ENCODE measurements at regions not wholly inside any gene's neighbourhood (a gene's known extent, or its start where the extent isn't known, plus 50 kb on each side); places are given as distances from the start of the nearest gene placed in this dataset.
"Not testable (repeated sequence)": the region's sequence is repeated elsewhere in the genome, so short reads cannot be mapped to it uniquely, and the experiment has no call there.

- H3K36me3 ChIP-seq (ENCODE audit: control insufficient read depth in 1 of 2, insufficient read depth in 2 of 2, low read depth in 1 of 2, low read length in 2 of 2); H3K4me1 ChIP-seq (ENCODE audit: control insufficient read depth, insufficient read depth, low read depth, low read length); H4K91ac ChIP-seq (ENCODE audit: low read length); H2AFZ ChIP-seq (ENCODE audit: low read depth, low read length); H3K4ac ChIP-seq (ENCODE audit: low read depth in 1 of 2, low read length in 2 of 2); H3K14ac ChIP-seq (ENCODE audit: low read length in 2 of 2); H2BK15ac ChIP-seq (ENCODE audit: low read depth, poor library complexity, severe bottlenecking); H3K9me3 ChIP-seq (ENCODE audit: control insufficient read depth, low read length); H3K23ac ChIP-seq (ENCODE audit: low read length in 2 of 2); H2BK12ac ChIP-seq (ENCODE audit: low read length in 2 of 2); H3K9ac ChIP-seq (ENCODE audit: low read length); H3K79me1 ChIP-seq (replicated peaks; ENCODE audit: low read length, poor library complexity, severe bottlenecking); H2BK120ac ChIP-seq (ENCODE audit: low read depth, low read length); H3K27me3 ChIP-seq (ENCODE audit: control insufficient read depth in 1 of 2, insufficient read depth in 1 of 2, low read length in 2 of 2); H2AK5ac ChIP-seq (ENCODE audit: low read length, severe bottlenecking); H3K4me3 ChIP-seq (ENCODE audit: insufficient read depth in 1 of 2, low read depth in 1 of 2, low read length in 2 of 2); DNase-seq; H3K4me2 ChIP-seq (ENCODE audit: low read length, poor library complexity, severe bottlenecking); H4K8ac ChIP-seq (ENCODE audit: low read length); H3K27ac ChIP-seq (ENCODE audit: low read length, poor library complexity, severe bottlenecking); H2BK5ac ChIP-seq (ENCODE audit: low read depth, low read length, poor library complexity, severe bottlenecking): not testable (repeated sequence)
- no CpG with 5 or more reads among the region's 12 CpGs for WGBS
- peak overlapping the region in 1 of 2 experiments; percentile 5 for H3K18ac ChIP-seq (ENCODE audit: low read depth in 1 of 2, low read length in 2 of 2)
These were observed 175.0 kb upstream of the PLGLB2 start for GRCh38 chr2:87572906-87573305.

GRCh38 chr2:87573386-87574192 is 174.3 kb upstream of the PLGLB2 start:
- not testable (repeated sequence) for H2BK5ac ChIP-seq (ENCODE audit: low read depth, low read length, poor library complexity, severe bottlenecking); H3K4me3 ChIP-seq (ENCODE audit: insufficient read depth in 1 of 2, low read depth in 1 of 2, low read length in 2 of 2); H4K91ac ChIP-seq (ENCODE audit: low read length); H3K79me1 ChIP-seq (replicated peaks; ENCODE audit: low read length, poor library complexity, severe bottlenecking); H2BK15ac ChIP-seq (ENCODE audit: low read depth, poor library complexity, severe bottlenecking); H3K27me3 ChIP-seq (ENCODE audit: control insufficient read depth in 1 of 2, insufficient read depth in 1 of 2, low read length in 2 of 2); H2BK120ac ChIP-seq (ENCODE audit: low read depth, low read length); H3K4ac ChIP-seq (ENCODE audit: low read depth in 1 of 2, low read length in 2 of 2); H3K18ac ChIP-seq (ENCODE audit: low read depth in 1 of 2, low read length in 2 of 2); H3K9ac ChIP-seq (ENCODE audit: low read length); DNase-seq; H3K4me2 ChIP-seq (ENCODE audit: low read length, poor library complexity, severe bottlenecking); H4K8ac ChIP-seq (ENCODE audit: low read length); H3K9me3 ChIP-seq (ENCODE audit: control insufficient read depth, low read length); H2AK5ac ChIP-seq (ENCODE audit: low read length, severe bottlenecking); H3K36me3 ChIP-seq (ENCODE audit: control insufficient read depth in 1 of 2, insufficient read depth in 2 of 2, low read depth in 1 of 2, low read length in 2 of 2); H2BK12ac ChIP-seq (ENCODE audit: low read length in 2 of 2); H2AFZ ChIP-seq (ENCODE audit: low read depth, low read length); H3K4me1 ChIP-seq (ENCODE audit: control insufficient read depth, insufficient read depth, low read depth, low read length); H3K14ac ChIP-seq (ENCODE audit: low read length in 2 of 2); H3K27ac ChIP-seq (ENCODE audit: low read length, poor library complexity, severe bottlenecking); H3K23ac ChIP-seq (ENCODE audit: low read length in 2 of 2)
- no CpG with 5 or more reads among the region's 14 CpGs for WGBS

GRCh38 chr2:87574193-87575119 is 173.4 kb upstream of the PLGLB2 start:
- not testable (repeated sequence) for H3K9ac ChIP-seq (ENCODE audit: low read length); H2BK5ac ChIP-seq (ENCODE audit: low read depth, low read length, poor library complexity, severe bottlenecking); H3K4me3 ChIP-seq (ENCODE audit: insufficient read depth in 1 of 2, low read depth in 1 of 2, low read length in 2 of 2); H2AK5ac ChIP-seq (ENCODE audit: low read length, severe bottlenecking); H3K27me3 ChIP-seq (ENCODE audit: control insufficient read depth in 1 of 2, insufficient read depth in 1 of 2, low read length in 2 of 2); H3K9me3 ChIP-seq (ENCODE audit: control insufficient read depth, low read length); H2BK12ac ChIP-seq (ENCODE audit: low read length in 2 of 2); H2BK15ac ChIP-seq (ENCODE audit: low read depth, poor library complexity, severe bottlenecking); H2AFZ ChIP-seq (ENCODE audit: low read depth, low read length); H3K79me1 ChIP-seq (replicated peaks; ENCODE audit: low read length, poor library complexity, severe bottlenecking); H3K4me1 ChIP-seq (ENCODE audit: control insufficient read depth, insufficient read depth, low read depth, low read length); H3K27ac ChIP-seq (ENCODE audit: low read length, poor library complexity, severe bottlenecking); H3K14ac ChIP-seq (ENCODE audit: low read length in 2 of 2); H3K23ac ChIP-seq (ENCODE audit: low read length in 2 of 2); H3K4me2 ChIP-seq (ENCODE audit: low read length, poor library complexity, severe bottlenecking); H3K36me3 ChIP-seq (ENCODE audit: control insufficient read depth in 1 of 2, insufficient read depth in 2 of 2, low read depth in 1 of 2, low read length in 2 of 2); H3K18ac ChIP-seq (ENCODE audit: low read depth in 1 of 2, low read length in 2 of 2); H2BK120ac ChIP-seq (ENCODE audit: low read depth, low read length)
- Histone ChIP-seq H4K91ac (ENCODE audit: low read length) (peak overlapping the region; percentile 86), H3K4ac (ENCODE audit: low read depth in 1 of 2, low read length in 2 of 2) (peak overlapping the region in 1 of 2 experiments; percentile 51), H4K8ac (ENCODE audit: low read length) (peak overlapping the region; percentile 77)
- 35% methylated on average over 2 of the region's 10 CpGs for WGBS
- DNase-seq = peak; percentile 38

GRCh38 chr2:87575138-87575537 is 172.7 kb upstream of the PLGLB2 start:
- not testable (repeated sequence) for H3K4ac ChIP-seq (ENCODE audit: low read depth in 1 of 2, low read length in 2 of 2); H3K4me3 ChIP-seq (ENCODE audit: insufficient read depth in 1 of 2, low read depth in 1 of 2, low read length in 2 of 2); H3K14ac ChIP-seq (ENCODE audit: low read length in 2 of 2); H3K23ac ChIP-seq (ENCODE audit: low read length in 2 of 2); H3K27ac ChIP-seq (ENCODE audit: low read length, poor library complexity, severe bottlenecking); H3K79me1 ChIP-seq (replicated peaks; ENCODE audit: low read length, poor library complexity, severe bottlenecking); H4K8ac ChIP-seq (ENCODE audit: low read length); H3K9ac ChIP-seq (ENCODE audit: low read length); H3K18ac ChIP-seq (ENCODE audit: low read depth in 1 of 2, low read length in 2 of 2); H2BK120ac ChIP-seq (ENCODE audit: low read depth, low read length); H3K9me3 ChIP-seq (ENCODE audit: control insufficient read depth, low read length); DNase-seq; H3K4me2 ChIP-seq (ENCODE audit: low read length, poor library complexity, severe bottlenecking); H3K36me3 ChIP-seq (ENCODE audit: control insufficient read depth in 1 of 2, insufficient read depth in 2 of 2, low read depth in 1 of 2, low read length in 2 of 2); H2AK5ac ChIP-seq (ENCODE audit: low read length, severe bottlenecking); H2BK15ac ChIP-seq (ENCODE audit: low read depth, poor library complexity, severe bottlenecking); H3K4me1 ChIP-seq (ENCODE audit: control insufficient read depth, insufficient read depth, low read depth, low read length); H2BK12ac ChIP-seq (ENCODE audit: low read length in 2 of 2); H2BK5ac ChIP-seq (ENCODE audit: low read depth, low read length, poor library complexity, severe bottlenecking); H4K91ac ChIP-seq (ENCODE audit: low read length); H2AFZ ChIP-seq (ENCODE audit: low read depth, low read length); H3K27me3 ChIP-seq (ENCODE audit: control insufficient read depth in 1 of 2, insufficient read depth in 1 of 2, low read length in 2 of 2)
- WGBS = 93% methylated on average over 2 of the region's 5 CpGs

All from mesenchymal stem cell (in vitro differentiated cells and primary cell).